GM23338 (cell line): ENCODE measurements at regions not wholly inside any gene's neighbourhood (a gene's known extent, or its start where the extent isn't known, plus 50 kb on each side); places are given as distances from the start of the nearest gene placed in this dataset.

Experiments used
- ATAC-seq: fragments of 200-7000 bp; cut with Tn5 transposase; 3 replicates; pipeline ENCODE4 v1.9.1; 2020
- DNase-seq: peaks from one replicate; pipeline ENCODE4 v3.0.0-alpha.2; 2015; ENCODE audit warnings: low spot score
- H2AFZ ChIP-seq: fragments of 200-600 bp; sonication (generic); 2 replicates; pipeline ENCODE4 v1.8.0; 2016; ENCODE audit warnings: antibody characterized with exemption, mild to moderate bottlenecking, moderate library complexity
- H3F3A ChIP-seq: fragments of 200-600 bp; sonication (generic); replicated peaks from 2 replicates; pipeline ENCODE4 v1.8.0; 2017; ENCODE audit warnings: antibody characterized with exemption, mixed run types, low read depth
- H3K27ac ChIP-seq: fragments of 200-600 bp; sonication (generic); 2 replicates; pipeline ENCODE4 v1.6.1; 2016; ENCODE audit warnings: low read depth
- H3K27me3 ChIP-seq: fragments of 200-600 bp; sonication (generic); 2 replicates; pipeline ENCODE4 v1.8.0; 2016; ENCODE audit warnings: mild to moderate bottlenecking, mixed run types, moderate library complexity; ENCODE audit not compliant: insufficient read depth
- H3K36me3 ChIP-seq: fragments of 200-600 bp; sonication (generic); 2 replicates; pipeline ENCODE4 v1.8.0; 2016; ENCODE audit warnings: mild to moderate bottlenecking; ENCODE audit not compliant: insufficient read depth
- H3K4me1 ChIP-seq: fragments of 200-600 bp; sonication (generic); 2 replicates; pipeline ENCODE4 v1.8.0; 2016; ENCODE audit warnings: mild to moderate bottlenecking, moderate library complexity; ENCODE audit not compliant: insufficient read depth
- H3K4me2 ChIP-seq: fragments of 200-600 bp; sonication (generic); 2 replicates; pipeline ENCODE4 v1.7.1; 2017; ENCODE audit warnings: mixed run types
- H3K4me3 ChIP-seq: fragments of 200-600 bp; sonication (generic); 2 replicates; pipeline ENCODE4 v1.6.1; 2016; ENCODE audit warnings: mixed run types
- H3K79me2 ChIP-seq: fragments of 200-600 bp; sonication (generic); replicated peaks from 2 replicates; pipeline ENCODE4 v1.8.0; 2017; ENCODE audit warnings: mild to moderate bottlenecking; ENCODE audit not compliant: insufficient read depth
- H3K9me2 ChIP-seq: fragments of 200-600 bp; sonication (generic); 2 replicates; pipeline ENCODE4 v1.8.0; 2017; ENCODE audit not compliant: insufficient read depth
- H4K20me1 ChIP-seq: fragments of 200-600 bp; sonication (generic); replicated peaks from 2 replicates; pipeline ENCODE4 v1.8.0; 2017; ENCODE audit warnings: mild to moderate bottlenecking; ENCODE audit not compliant: insufficient read depth
- H3K27ac Mint-ChIP-seq: 2 replicates; pipeline ENCODE4 v1.8.0; 2020; ENCODE audit warnings: inconsistent platforms, mild to moderate bottlenecking, moderate library complexity, mixed read lengths
- H3K27me3 Mint-ChIP-seq: 3 replicates; pipeline ENCODE4 v1.8.0; 2022; ENCODE audit warnings: low read depth, mild to moderate bottlenecking, moderate library complexity, mixed read lengths, inconsistent platforms; ENCODE audit not compliant: insufficient read depth, poor library complexity
- H3K36me3 Mint-ChIP-seq: 3 replicates; pipeline ENCODE4 v1.8.0; 2021; ENCODE audit warnings: low read depth, mild to moderate bottlenecking, inconsistent platforms, moderate library complexity, mixed read lengths
- H3K4me1 Mint-ChIP-seq: 3 replicates; pipeline ENCODE4 v1.8.0; 2020; ENCODE audit warnings: mild to moderate bottlenecking, inconsistent platforms, mixed read lengths
- H3K4me3 Mint-ChIP-seq: 3 replicates; pipeline ENCODE4 v1.8.0; 2021; ENCODE audit warnings: moderate library complexity, mild to moderate bottlenecking, inconsistent platforms, mixed read lengths
- H3K9me3 Mint-ChIP-seq: 3 replicates; pipeline ENCODE4 v1.8.0; 2020; ENCODE audit warnings: moderate library complexity, mild to moderate bottlenecking, inconsistent platforms, mixed read lengths
- CREB1 ChIP-seq: fragments of 250-450 bp; sonication (Bioruptor Pico); IDR thresholded peaks from 2 replicates; pipeline ENCODE4 v1.5.0; 2020; ENCODE audit warnings: low read depth, mild to moderate bottlenecking, moderate library complexity
- EZH2 ChIP-seq: fragments of 200-600 bp; sonication (generic); IDR thresholded peaks from one replicate; pipeline ENCODE4 v1.8.0; 2017; ENCODE audit warnings: antibody characterized with exemption, mild to moderate bottlenecking, low read depth; ENCODE audit not compliant: unreplicated experiment
- EZH2phosphoT487 ChIP-seq: fragments of 200-600 bp; sonication (generic); IDR thresholded peaks from one replicate; pipeline ENCODE4 v1.8.1; 2018; ENCODE audit warnings: antibody characterized with exemption; ENCODE audit not compliant: unreplicated experiment
- JUNB ChIP-seq: IDR thresholded peaks from one replicate; pipeline ENCODE4 v1.6.1; 2016; ENCODE audit warnings: antibody characterized with exemption; ENCODE audit not compliant: unreplicated experiment
- ZNF331 ChIP-seq: fragments of 250-450 bp; sonication (Bioruptor Pico); IDR thresholded peaks from 2 replicates; pipeline ENCODE4 v1.5.0; 2020; ENCODE audit warnings: low read depth, mild to moderate bottlenecking, moderate library complexity
- TF ChIP-seq, protein P1 (sequence below): fragments of 250-450 bp; sonication (Bioruptor Pico); IDR thresholded peaks from 2 replicates; pipeline ENCODE4 v1.5.0; 2020; ENCODE audit warnings: mild to moderate bottlenecking, moderate library complexity
- TF ChIP-seq, protein P2 (sequence below), 2 experiments: fragments of 200-600 bp in 1 of 2; sonication (generic) in 1 of 2; conservative IDR thresholded peaks; 2 replicates each; pipeline versions ENCODE4 v1.5.1 to v1.6.1; 2016 to 2017; ENCODE audit warnings: antibody characterized with exemption in 2 of 2, low read depth in 2 of 2, mild to moderate bottlenecking in 2 of 2, moderate library complexity in 1 of 2
- TF ChIP-seq, protein P3 (sequence below): IDR thresholded peaks from one replicate; pipeline ENCODE4 v1.6.1; 2018; ENCODE audit warnings: antibody characterized with exemption; ENCODE audit not compliant: unreplicated experiment

DNA sequence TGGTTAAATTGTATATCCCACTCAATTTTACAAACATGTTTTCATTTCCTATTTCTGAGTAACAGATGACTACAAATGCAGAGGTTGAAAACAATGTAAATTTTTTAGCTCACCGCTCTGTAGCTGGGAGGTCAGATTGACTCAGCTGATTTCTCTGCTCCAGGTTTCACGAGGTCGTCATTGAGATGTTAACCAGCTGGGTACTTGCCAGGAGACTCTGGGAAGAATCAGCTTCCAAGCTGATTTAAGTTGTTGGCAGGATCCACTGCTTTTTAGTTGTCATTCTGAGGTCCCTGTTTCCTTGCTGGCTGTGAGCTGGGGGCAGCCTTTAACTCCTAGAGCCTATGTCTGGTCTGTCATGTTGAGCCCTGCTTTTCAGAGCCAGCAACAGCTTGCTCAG, 864.3 kb upstream of the AGA start (continued):
- TF ChIP-seq EZH2phosphoT487 (no peak), CREB1 (no peak), ZNF331 (CRISPR knock-in tag) (no peak), EZH2 (no peak)
- TF ChIP-seq, protein P1, sequence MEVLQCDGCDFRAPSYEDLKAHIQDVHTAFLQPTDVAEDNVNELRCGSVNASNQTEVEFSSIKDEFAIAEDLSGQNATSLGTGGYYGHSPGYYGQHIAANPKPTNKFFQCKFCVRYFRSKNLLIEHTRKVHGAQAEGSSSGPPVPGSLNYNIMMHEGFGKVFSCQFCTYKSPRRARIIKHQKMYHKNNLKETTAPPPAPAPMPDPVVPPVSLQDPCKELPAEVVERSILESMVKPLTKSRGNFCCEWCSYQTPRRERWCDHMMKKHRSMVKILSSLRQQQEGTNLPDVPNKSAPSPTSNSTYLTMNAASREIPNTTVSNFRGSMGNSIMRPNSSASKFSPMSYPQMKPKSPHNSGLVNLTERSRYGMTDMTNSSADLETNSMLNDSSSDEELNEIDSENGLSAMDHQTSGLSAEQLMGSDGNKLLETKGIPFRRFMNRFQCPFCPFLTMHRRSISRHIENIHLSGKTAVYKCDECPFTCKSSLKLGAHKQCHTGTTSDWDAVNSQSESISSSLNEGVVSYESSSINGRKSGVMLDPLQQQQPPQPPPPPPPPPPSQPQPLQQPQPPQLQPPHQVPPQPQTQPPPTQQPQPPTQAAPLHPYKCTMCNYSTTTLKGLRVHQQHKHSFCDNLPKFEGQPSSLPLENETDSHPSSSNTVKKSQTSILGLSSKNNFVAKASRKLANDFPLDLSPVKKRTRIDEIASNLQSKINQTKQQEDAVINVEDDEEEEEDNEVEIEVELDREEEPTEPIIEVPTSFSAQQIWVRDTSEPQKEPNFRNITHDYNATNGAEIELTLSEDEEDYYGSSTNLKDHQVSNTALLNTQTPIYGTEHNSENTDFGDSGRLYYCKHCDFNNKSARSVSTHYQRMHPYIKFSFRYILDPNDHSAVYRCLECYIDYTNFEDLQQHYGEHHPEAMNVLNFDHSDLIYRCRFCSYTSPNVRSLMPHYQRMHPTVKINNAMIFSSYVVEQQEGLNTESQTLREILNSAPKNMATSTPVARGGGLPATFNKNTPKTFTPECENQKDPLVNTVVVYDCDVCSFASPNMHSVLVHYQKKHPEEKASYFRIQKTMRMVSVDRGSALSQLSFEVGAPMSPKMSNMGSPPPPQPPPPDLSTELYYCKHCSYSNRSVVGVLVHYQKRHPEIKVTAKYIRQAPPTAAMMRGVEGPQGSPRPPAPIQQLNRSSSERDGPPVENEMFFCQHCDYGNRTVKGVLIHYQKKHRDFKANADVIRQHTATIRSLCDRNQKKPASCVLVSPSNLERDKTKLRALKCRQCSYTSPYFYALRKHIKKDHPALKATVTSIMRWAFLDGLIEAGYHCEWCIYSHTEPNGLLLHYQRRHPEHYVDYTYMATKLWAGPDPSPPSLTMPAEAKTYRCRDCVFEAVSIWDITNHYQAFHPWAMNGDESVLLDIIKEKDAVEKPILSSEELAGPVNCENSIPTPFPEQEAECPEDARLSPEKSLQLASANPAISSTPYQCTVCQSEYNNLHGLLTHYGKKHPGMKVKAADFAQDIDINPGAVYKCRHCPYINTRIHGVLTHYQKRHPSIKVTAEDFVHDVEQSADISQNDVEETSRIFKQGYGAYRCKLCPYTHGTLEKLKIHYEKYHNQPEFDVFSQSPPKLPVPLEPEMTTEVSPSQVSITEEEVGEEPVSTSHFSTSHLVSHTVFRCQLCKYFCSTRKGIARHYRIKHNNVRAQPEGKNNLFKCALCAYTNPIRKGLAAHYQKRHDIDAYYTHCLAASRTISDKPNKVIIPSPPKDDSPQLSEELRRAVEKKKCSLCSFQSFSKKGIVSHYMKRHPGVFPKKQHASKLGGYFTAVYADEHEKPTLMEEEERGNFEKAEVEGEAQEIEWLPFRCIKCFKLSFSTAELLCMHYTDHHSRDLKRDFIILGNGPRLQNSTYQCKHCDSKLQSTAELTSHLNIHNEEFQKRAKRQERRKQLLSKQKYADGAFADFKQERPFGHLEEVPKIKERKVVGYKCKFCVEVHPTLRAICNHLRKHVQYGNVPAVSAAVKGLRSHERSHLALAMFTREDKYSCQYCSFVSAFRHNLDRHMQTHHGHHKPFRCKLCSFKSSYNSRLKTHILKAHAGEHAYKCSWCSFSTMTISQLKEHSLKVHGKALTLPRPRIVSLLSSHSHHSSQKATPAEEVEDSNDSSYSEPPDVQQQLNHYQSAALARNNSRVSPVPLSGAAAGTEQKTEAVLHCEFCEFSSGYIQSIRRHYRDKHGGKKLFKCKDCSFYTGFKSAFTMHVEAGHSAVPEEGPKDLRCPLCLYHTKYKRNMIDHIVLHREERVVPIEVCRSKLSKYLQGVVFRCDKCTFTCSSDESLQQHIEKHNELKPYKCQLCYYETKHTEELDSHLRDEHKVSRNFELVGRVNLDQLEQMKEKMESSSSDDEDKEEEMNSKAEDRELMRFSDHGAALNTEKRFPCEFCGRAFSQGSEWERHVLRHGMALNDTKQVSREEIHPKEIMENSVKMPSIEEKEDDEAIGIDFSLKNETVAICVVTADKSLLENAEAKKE (CRISPR knock-in tag) = no peak

DNA sequence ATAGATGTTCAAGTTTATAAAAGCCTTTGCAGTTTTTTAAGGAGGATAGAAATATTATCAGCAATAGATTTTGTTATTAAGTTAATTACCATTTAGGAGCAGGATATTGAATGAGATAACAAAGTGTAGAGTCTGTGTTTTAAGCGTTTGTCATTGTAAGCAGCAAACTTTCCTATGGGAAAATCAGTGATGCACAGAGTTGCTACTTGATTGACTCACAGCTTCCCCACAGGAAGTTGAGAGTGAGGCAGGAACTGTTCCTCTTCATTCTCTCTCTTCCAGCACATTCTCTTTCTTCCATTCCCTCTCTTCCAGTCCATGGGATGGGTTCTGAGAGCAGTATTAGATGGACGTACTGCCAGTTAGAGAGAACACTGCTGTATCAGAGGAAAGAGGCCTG, 867.7 kb upstream of the AGA start:
- Mint-ChIP-seq H3K27ac (no peak overlapping the region), H3K9me3 (no peaks in the 10 kb centered on the region), H3K4me3 (no peak overlapping the region), H3K27me3 (no peaks in the 10 kb centered on the region), H3K4me1 (peaks cover 8% of the 10 kb centered on the region), H3K36me3 (no peaks in the 10 kb centered on the region)
- no peak overlapping the region for H3K27ac ChIP-seq
- H3K27me3 ChIP-seq = no peaks in the 10 kb centered on the region
- no peaks in the 10 kb centered on the region for H3K79me2 ChIP-seq
- H3K4me1 ChIP-seq = no peaks in the 10 kb centered on the region
- H3F3A ChIP-seq = no peaks in the 10 kb centered on the region
- no peak for ATAC-seq
- H4K20me1 ChIP-seq = no peaks in the 10 kb centered on the region
- H3K9me2 ChIP-seq = no peaks in the 10 kb centered on the region
- no peak overlapping the region for H3K4me2 ChIP-seq
- no peak overlapping the region for H2AFZ ChIP-seq
- no peaks in the 10 kb centered on the region for H3K36me3 ChIP-seq
- H3K4me3 ChIP-seq = no peak overlapping the region
- DNase-seq = no peak
- TF ChIP-seq, protein P2, sequence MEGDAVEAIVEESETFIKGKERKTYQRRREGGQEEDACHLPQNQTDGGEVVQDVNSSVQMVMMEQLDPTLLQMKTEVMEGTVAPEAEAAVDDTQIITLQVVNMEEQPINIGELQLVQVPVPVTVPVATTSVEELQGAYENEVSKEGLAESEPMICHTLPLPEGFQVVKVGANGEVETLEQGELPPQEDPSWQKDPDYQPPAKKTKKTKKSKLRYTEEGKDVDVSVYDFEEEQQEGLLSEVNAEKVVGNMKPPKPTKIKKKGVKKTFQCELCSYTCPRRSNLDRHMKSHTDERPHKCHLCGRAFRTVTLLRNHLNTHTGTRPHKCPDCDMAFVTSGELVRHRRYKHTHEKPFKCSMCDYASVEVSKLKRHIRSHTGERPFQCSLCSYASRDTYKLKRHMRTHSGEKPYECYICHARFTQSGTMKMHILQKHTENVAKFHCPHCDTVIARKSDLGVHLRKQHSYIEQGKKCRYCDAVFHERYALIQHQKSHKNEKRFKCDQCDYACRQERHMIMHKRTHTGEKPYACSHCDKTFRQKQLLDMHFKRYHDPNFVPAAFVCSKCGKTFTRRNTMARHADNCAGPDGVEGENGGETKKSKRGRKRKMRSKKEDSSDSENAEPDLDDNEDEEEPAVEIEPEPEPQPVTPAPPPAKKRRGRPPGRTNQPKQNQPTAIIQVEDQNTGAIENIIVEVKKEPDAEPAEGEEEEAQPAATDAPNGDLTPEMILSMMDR (conservative IDR thresholded peaks at IDR 0.05; ENCODE audit: low read depth in 2 of 2) = no peak
- TF ChIP-seq EZH2 (no peak), CREB1 (no peak), ZNF331 (CRISPR knock-in tag) (no peak), JUNB (no peak)
- TF ChIP-seq, protein P3, sequence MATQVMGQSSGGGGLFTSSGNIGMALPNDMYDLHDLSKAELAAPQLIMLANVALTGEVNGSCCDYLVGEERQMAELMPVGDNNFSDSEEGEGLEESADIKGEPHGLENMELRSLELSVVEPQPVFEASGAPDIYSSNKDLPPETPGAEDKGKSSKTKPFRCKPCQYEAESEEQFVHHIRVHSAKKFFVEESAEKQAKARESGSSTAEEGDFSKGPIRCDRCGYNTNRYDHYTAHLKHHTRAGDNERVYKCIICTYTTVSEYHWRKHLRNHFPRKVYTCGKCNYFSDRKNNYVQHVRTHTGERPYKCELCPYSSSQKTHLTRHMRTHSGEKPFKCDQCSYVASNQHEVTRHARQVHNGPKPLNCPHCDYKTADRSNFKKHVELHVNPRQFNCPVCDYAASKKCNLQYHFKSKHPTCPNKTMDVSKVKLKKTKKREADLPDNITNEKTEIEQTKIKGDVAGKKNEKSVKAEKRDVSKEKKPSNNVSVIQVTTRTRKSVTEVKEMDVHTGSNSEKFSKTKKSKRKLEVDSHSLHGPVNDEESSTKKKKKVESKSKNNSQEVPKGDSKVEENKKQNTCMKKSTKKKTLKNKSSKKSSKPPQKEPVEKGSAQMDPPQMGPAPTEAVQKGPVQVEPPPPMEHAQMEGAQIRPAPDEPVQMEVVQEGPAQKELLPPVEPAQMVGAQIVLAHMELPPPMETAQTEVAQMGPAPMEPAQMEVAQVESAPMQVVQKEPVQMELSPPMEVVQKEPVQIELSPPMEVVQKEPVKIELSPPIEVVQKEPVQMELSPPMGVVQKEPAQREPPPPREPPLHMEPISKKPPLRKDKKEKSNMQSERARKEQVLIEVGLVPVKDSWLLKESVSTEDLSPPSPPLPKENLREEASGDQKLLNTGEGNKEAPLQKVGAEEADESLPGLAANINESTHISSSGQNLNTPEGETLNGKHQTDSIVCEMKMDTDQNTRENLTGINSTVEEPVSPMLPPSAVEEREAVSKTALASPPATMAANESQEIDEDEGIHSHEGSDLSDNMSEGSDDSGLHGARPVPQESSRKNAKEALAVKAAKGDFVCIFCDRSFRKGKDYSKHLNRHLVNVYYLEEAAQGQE = no peak
